ENCODE measurements at regions not wholly inside any gene's neighbourhood (a gene's known extent, or its start where the extent isn't known, plus 50 kb on each side); places are given as distances from the start of the nearest gene placed in this dataset.

DNA sequence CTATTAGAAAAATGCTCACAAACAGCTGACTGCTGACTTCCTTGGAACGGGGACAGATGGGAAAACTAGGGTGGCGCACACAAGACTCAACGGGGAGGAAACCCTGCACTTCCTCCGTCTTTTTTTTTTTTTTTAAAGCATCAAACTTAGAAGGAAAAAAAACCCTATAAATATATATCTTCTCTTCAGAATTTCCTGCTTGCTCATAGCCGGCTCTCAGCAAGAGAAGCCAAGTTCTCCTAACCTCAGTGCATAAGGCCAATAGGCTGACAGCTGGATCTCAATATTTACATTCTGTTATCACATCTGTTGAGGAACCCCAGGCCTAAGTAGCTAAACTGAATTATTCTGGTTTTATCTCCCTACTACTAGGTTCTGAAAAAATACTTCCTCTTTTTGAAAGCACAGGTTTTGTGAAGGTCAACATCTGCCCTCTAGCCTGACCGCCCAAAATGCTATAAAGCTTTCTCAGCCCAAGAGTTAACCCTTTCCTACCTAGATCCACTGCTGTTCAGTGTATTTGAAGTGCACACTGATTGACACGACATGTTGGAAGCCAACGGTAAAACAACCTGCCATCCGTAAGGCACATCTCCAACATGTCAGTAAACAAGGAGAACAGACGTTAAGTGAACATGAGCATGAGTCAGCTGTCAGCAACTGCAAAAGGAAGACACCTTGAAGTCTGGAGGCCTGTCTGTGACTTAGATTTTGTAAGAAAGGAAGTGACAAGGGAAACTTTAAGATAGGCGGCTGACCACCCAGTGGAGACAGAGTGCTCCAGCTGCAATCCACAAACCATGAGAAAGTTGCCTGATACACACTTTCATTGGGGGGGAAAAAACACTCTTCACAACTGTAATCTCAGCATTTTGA lies 83.8 kb downstream of the EBLN1 start:
- TF ChIP-seq, protein P1, sequence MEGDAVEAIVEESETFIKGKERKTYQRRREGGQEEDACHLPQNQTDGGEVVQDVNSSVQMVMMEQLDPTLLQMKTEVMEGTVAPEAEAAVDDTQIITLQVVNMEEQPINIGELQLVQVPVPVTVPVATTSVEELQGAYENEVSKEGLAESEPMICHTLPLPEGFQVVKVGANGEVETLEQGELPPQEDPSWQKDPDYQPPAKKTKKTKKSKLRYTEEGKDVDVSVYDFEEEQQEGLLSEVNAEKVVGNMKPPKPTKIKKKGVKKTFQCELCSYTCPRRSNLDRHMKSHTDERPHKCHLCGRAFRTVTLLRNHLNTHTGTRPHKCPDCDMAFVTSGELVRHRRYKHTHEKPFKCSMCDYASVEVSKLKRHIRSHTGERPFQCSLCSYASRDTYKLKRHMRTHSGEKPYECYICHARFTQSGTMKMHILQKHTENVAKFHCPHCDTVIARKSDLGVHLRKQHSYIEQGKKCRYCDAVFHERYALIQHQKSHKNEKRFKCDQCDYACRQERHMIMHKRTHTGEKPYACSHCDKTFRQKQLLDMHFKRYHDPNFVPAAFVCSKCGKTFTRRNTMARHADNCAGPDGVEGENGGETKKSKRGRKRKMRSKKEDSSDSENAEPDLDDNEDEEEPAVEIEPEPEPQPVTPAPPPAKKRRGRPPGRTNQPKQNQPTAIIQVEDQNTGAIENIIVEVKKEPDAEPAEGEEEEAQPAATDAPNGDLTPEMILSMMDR (IDR thresholded peaks at IDR 0.05), result no peak
- TF ChIP-seq POLR2AphosphoS5 (IDR thresholded peaks at IDR 0.05) (no peak), POLR2A (IDR thresholded peaks at IDR 0.05) (no peak), EP300 (IDR thresholded peaks at IDR 0.05) (no peak)
